ENCODE measurements at regions not wholly inside any gene's neighbourhood (a gene's known extent, or its start where the extent isn't known, plus 50 kb on each side); places are given as distances from the start of the nearest gene placed in this dataset.

- ChIA-PET POLR2A (ENCODE audit: partially characterized antibody) (no interaction called here), CTCF (ENCODE audit: partially characterized antibody) (no interaction called here)
- intact Hi-C loops (cut with micrococcal nuclease), result no loop called here
- Histone ChIP-seq H3K9me3 (ENCODE audit: control insufficient read depth in 1 of 2, low read length in 2 of 2) (no peaks in the 10 kb centered on the region), H3K27me3 (ENCODE audit: insufficient read depth, low read length) (no peaks in the 10 kb centered on the region), H3K27ac (ENCODE audit: low read depth, low read length) (no peak overlapping the region), H3K4me3 (ENCODE audit: low read length in 2 of 2) (no peak overlapping the region), H3K36me3 (ENCODE audit: insufficient read depth, low read length) (no peaks in the 10 kb centered on the region), H3K4me1 (ENCODE audit: insufficient read depth, low read length) (no peaks in the 10 kb centered on the region)
- H3K9me3 Mint-ChIP-seq, result peaks cover 0 to 4% (median 0%) of the 10 kb centered on the region in 8 donors
- peaks cover 0 to 2% of the 10 kb centered on the region in 2 donors for H3K27me3 Mint-ChIP-seq
- no peak overlapping the region for H3K4me3 Mint-ChIP-seq
- DNase-seq, result no peak
- H3K4me1 Mint-ChIP-seq, result peaks cover 0 to 5% (median 0%) of the 10 kb centered on the region in 4 donors
- no peak overlapping the region for H3K27ac Mint-ChIP-seq
- H3K36me3 Mint-ChIP-seq, result no peaks in the 10 kb centered on the region
Observed at GRCh38 chr17:72448019-72448418, 327.2 kb downstream of the SOX9 start.

- H3K27me3 Mint-ChIP-seq, result peaks cover 0 to 2% of the 10 kb centered on the region in 2 donors
- intact Hi-C loops (cut with micrococcal nuclease), result no loop called here
- ChIA-PET CTCF (ENCODE audit: partially characterized antibody) (no interaction called here), POLR2A (ENCODE audit: partially characterized antibody) (no interaction called here)
- no peaks in the 10 kb centered on the region for H3K36me3 Mint-ChIP-seq
- H3K4me3 Mint-ChIP-seq, result no peak overlapping the region
- Histone ChIP-seq H3K4me1 (ENCODE audit: insufficient read depth, low read length) (no peaks in the 10 kb centered on the region), H3K9me3 (ENCODE audit: control insufficient read depth in 1 of 2, low read length in 2 of 2) (no peaks in the 10 kb centered on the region), H3K27ac (ENCODE audit: low read depth, low read length) (no peak overlapping the region), H3K4me3 (ENCODE audit: low read length in 2 of 2) (no peak overlapping the region), H3K36me3 (ENCODE audit: insufficient read depth, low read length) (no peaks in the 10 kb centered on the region), H3K27me3 (ENCODE audit: insufficient read depth, low read length) (no peaks in the 10 kb centered on the region)
- no peak overlapping the region for H3K27ac Mint-ChIP-seq
- peaks cover 0 to 5% (median 0%) of the 10 kb centered on the region in 4 donors for H3K4me1 Mint-ChIP-seq
- DNase-seq, result no peak
- peaks cover 0 to 4% (median 0%) of the 10 kb centered on the region in 8 donors for H3K9me3 Mint-ChIP-seq
Observed at GRCh38 chr17:72452286-72453173, 331.7 kb downstream of the SOX9 start.

- ChIA-PET POLR2A (ENCODE audit: partially characterized antibody) (no interaction called here), CTCF (ENCODE audit: partially characterized antibody) (no interaction called here)
- H3K9me3 ChIP-seq (ENCODE audit: control insufficient read depth in 1 of 2, low read length in 2 of 2), result no peaks in the 10 kb centered on the region
- H3K27me3 ChIP-seq (ENCODE audit: insufficient read depth, low read length), result no peaks in the 10 kb centered on the region
- intact Hi-C loops (cut with micrococcal nuclease), result no loop called here
- Mint-ChIP-seq H3K36me3 (no peaks in the 10 kb centered on the region), H3K4me3 (no peak overlapping the region), H3K27me3 (no peaks in the 10 kb centered on the region), H3K9me3 (peaks cover 0 to 4% (median 0%) of the 10 kb centered on the region in 8 donors), H3K27ac (no peak overlapping the region), H3K4me1 (peaks cover 0 to 5% (median 0%) of the 10 kb centered on the region in 4 donors)
- DNase-seq, result no peak
- no peaks in the 10 kb centered on the region for H3K4me1 ChIP-seq (ENCODE audit: insufficient read depth, low read length)
- no peak overlapping the region for H3K27ac ChIP-seq (ENCODE audit: low read depth, low read length)
- H3K4me3 ChIP-seq (ENCODE audit: low read length in 2 of 2), result no peak overlapping the region
- H3K36me3 ChIP-seq (ENCODE audit: insufficient read depth, low read length), result no peaks in the 10 kb centered on the region
Observed at GRCh38 chr17:72454342-72454741, 333.5 kb downstream of the SOX9 start.

DNA sequence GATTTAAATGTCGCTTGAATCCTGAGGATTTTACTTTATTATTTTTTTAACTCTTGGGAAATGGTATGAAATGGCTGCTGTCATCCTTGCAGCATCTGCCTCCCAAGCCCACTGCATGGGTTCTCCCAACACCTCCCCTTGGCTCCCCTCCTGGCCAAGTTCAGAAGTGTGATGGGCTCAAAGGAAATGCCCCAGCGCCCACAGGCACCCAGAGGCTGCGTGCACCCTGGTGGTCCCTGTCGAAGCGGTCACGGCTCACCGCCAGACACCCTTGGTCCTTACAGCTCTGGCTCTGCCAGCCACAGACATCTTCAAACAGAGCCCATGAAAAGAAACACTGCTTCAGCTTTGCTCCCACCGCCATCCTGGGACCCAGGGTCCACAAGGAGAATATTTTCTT is 334.7 kb downstream of the SOX9 start:
- H3K27ac ChIP-seq (ENCODE audit: low read depth, low read length), result no peak overlapping the region
- intact Hi-C loops (cut with micrococcal nuclease), result no loop called here
- H3K36me3 Mint-ChIP-seq, result no peaks in the 10 kb centered on the region
- ChIA-PET CTCF (ENCODE audit: partially characterized antibody) (no interaction called here), POLR2A (ENCODE audit: partially characterized antibody) (no interaction called here)
- H3K4me3 ChIP-seq (ENCODE audit: low read length in 2 of 2), result no peak overlapping the region
- peaks cover 0 to 5% (median 0%) of the 10 kb centered on the region in 4 donors for H3K4me1 Mint-ChIP-seq
- no peaks in the 10 kb centered on the region for H3K4me1 ChIP-seq (ENCODE audit: insufficient read depth, low read length)
- H3K9me3 Mint-ChIP-seq, result peaks cover 0 to 3% (median 0%) of the 10 kb centered on the region in 8 donors
- H3K27me3 ChIP-seq (ENCODE audit: insufficient read depth, low read length), result no peaks in the 10 kb centered on the region
- H3K9me3 ChIP-seq (ENCODE audit: control insufficient read depth in 1 of 2, low read length in 2 of 2), result no peaks in the 10 kb centered on the region
- no peak overlapping the region for H3K27ac Mint-ChIP-seq
- H3K4me3 Mint-ChIP-seq, result no peak overlapping the region
- H3K27me3 Mint-ChIP-seq, result no peaks in the 10 kb centered on the region
- no peak for DNase-seq
- no peaks in the 10 kb centered on the region for H3K36me3 ChIP-seq (ENCODE audit: insufficient read depth, low read length)

DNA sequence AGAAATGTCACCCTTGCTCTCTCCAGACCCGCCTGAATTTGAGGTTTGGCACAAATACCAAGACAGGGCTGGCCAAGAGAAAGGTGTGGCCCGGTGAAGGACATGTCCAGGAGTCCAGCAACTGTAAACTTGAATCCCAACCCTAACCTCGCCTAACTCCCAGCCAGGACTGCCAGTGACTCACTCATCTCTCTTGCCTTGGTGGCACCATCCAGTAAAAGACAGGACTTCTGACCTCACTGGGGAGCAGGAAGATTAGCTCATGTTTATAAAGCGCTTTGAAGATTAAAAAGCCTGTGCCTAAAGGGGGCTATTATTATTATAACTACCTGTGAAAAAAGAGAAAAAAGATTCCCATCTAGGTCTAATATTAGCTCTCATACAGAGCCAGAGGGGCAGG is 335.3 kb downstream of the SOX9 start:
- peaks cover 0 to 5% (median 0%) of the 10 kb centered on the region in 4 donors for H3K4me1 Mint-ChIP-seq
- H3K27ac Mint-ChIP-seq, result peak overlapping the region in 2 of 7 donors; percentile 20 to 28
- DNase-seq, result no peak
- peaks cover 0 to 3% (median 0%) of the 10 kb centered on the region in 8 donors for H3K9me3 Mint-ChIP-seq
- Histone ChIP-seq H3K9me3 (ENCODE audit: control insufficient read depth in 1 of 2, low read length in 2 of 2) (no peaks in the 10 kb centered on the region), H3K27me3 (ENCODE audit: insufficient read depth, low read length) (no peaks in the 10 kb centered on the region), H3K4me3 (ENCODE audit: low read length in 2 of 2) (no peak overlapping the region), H3K36me3 (ENCODE audit: insufficient read depth, low read length) (no peaks in the 10 kb centered on the region), H3K4me1 (ENCODE audit: insufficient read depth, low read length) (no peaks in the 10 kb centered on the region), H3K27ac (ENCODE audit: low read depth, low read length) (no peak overlapping the region)
- H3K36me3 Mint-ChIP-seq, result no peaks in the 10 kb centered on the region
- H3K27me3 Mint-ChIP-seq, result no peaks in the 10 kb centered on the region
- CTCF ChIA-PET (ENCODE audit: partially characterized antibody), result no interaction called here
- no peak overlapping the region for H3K4me3 Mint-ChIP-seq
- POLR2A ChIA-PET (ENCODE audit: partially characterized antibody), result no interaction called here
- intact Hi-C loops (cut with micrococcal nuclease), result no loop called here

DNA sequence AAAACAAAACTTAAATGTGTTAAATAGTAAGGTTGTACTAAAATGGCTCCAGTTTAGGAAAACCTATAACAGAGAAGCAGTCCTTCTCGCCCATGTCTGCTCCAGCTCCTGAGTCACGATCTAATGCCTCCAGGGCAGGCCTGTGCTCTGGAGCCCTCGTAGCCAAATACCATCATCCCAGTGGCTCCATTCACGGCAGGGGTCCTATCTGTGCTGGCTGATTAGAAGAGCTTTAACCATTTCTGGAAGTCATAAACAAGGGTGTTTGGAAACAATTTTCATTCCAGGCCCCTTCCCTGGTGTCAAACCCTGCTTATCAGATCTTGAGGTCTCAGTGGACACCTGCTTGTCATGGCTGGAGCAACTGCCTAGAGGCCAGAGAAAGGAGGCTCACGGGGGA is 336.9 kb downstream of the SOX9 start:
- ChIA-PET POLR2A (ENCODE audit: partially characterized antibody) (no interaction called here), CTCF (ENCODE audit: partially characterized antibody) (no interaction called here)
- Histone ChIP-seq H3K27me3 (ENCODE audit: insufficient read depth, low read length) (no peaks in the 10 kb centered on the region), H3K36me3 (ENCODE audit: insufficient read depth, low read length) (no peaks in the 10 kb centered on the region), H3K4me3 (ENCODE audit: low read length in 2 of 2) (no peak overlapping the region), H3K4me1 (ENCODE audit: insufficient read depth, low read length) (no peaks in the 10 kb centered on the region), H3K27ac (ENCODE audit: low read depth, low read length) (no peak overlapping the region), H3K9me3 (ENCODE audit: control insufficient read depth in 1 of 2, low read length in 2 of 2) (no peaks in the 10 kb centered on the region)
- Mint-ChIP-seq H3K4me3 (no peak overlapping the region), H3K27ac (no peak overlapping the region), H3K4me1 (peaks cover 0 to 3% (median 0%) of the 10 kb centered on the region in 4 donors), H3K36me3 (no peaks in the 10 kb centered on the region), H3K27me3 (no peaks in the 10 kb centered on the region), H3K9me3 (peaks cover 0 to 3% (median 0%) of the 10 kb centered on the region in 8 donors)
- no peak for DNase-seq
- intact Hi-C loops (cut with micrococcal nuclease), result no loop called here

DNA sequence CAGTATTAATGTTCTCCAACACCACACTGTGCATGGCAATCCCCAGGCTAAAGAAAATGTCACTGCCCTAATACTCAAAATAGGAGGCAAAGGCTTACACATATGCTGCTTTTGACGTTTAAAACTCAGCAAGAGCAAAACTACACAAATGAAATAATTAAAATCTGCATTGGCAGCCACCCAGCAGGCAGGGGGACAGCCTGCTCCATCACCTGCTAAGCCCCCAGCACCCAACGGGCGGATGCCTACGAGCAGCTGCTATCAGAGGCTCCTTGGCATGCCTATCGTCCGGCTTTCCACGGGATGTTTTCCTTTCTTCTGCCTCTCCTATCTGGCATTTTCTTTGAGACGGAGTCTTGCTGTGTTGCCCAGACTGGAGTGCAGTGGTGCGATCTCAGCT is 337.5 kb downstream of the SOX9 start:
- H3K27ac Mint-ChIP-seq, result no peak overlapping the region
- H3K9me3 ChIP-seq (ENCODE audit: control insufficient read depth in 1 of 2, low read length in 2 of 2), result no peaks in the 10 kb centered on the region
- no peak for DNase-seq
- H3K36me3 Mint-ChIP-seq, result no peaks in the 10 kb centered on the region
- H3K27me3 Mint-ChIP-seq, result no peaks in the 10 kb centered on the region
- ChIA-PET POLR2A (ENCODE audit: partially characterized antibody) (no interaction called here), CTCF (ENCODE audit: partially characterized antibody) (no interaction called here)
- no peaks in the 10 kb centered on the region for H3K27me3 ChIP-seq (ENCODE audit: insufficient read depth, low read length)
- no peaks in the 10 kb centered on the region for H3K4me1 ChIP-seq (ENCODE audit: insufficient read depth, low read length)
- intact Hi-C loops (cut with micrococcal nuclease), result no loop called here
- peaks cover 0 to 3% (median 0%) of the 10 kb centered on the region in 8 donors for H3K9me3 Mint-ChIP-seq
- H3K27ac ChIP-seq (ENCODE audit: low read depth, low read length), result no peak overlapping the region
- H3K4me3 Mint-ChIP-seq, result no peak overlapping the region
- H3K4me3 ChIP-seq (ENCODE audit: low read length in 2 of 2), result no peak overlapping the region
- no peaks in the 10 kb centered on the region for H3K36me3 ChIP-seq (ENCODE audit: insufficient read depth, low read length)
- H3K4me1 Mint-ChIP-seq, result no peaks in the 10 kb centered on the region

Measured in CD4-positive, alpha-beta memory T cell (primary cell).